Activated CD4-positive, alpha-beta T cell treated with anti-CD3 and anti-CD28 coated beads, Interleukin-2, amount 50 U/mL, for 1 hour (primary cell): ENCODE measurements at regions not wholly inside any gene's neighbourhood (a gene's known extent, or its start where the extent isn't known, plus 50 kb on each side); places are given as distances from the start of the nearest gene placed in this dataset.

Experiments used
- DNase-seq: peaks from one replicate; pipeline ENCODE4 v3.0.0-alpha.2; 2020

DNA sequence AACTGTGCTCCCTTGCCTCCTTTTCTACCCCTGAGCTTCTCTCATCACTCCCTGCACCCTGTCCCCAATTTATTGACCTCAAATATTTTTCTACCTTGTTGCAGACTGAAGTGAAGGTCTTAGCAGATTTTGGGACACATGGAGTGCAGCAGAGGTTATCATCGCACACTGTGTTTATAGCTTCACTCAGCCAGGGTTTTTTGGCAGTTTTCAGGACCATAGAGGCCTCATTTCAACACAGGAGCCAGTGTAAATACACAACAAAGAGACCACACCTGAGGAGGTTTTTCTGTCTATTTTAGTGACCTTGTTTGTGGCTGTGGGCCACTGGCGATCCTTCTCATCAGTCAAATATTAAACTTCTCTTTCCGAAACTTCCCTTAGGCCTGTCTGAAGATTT lies 457.1 kb downstream of the SPRY1 start:
- no peak for DNase-seq

DNA sequence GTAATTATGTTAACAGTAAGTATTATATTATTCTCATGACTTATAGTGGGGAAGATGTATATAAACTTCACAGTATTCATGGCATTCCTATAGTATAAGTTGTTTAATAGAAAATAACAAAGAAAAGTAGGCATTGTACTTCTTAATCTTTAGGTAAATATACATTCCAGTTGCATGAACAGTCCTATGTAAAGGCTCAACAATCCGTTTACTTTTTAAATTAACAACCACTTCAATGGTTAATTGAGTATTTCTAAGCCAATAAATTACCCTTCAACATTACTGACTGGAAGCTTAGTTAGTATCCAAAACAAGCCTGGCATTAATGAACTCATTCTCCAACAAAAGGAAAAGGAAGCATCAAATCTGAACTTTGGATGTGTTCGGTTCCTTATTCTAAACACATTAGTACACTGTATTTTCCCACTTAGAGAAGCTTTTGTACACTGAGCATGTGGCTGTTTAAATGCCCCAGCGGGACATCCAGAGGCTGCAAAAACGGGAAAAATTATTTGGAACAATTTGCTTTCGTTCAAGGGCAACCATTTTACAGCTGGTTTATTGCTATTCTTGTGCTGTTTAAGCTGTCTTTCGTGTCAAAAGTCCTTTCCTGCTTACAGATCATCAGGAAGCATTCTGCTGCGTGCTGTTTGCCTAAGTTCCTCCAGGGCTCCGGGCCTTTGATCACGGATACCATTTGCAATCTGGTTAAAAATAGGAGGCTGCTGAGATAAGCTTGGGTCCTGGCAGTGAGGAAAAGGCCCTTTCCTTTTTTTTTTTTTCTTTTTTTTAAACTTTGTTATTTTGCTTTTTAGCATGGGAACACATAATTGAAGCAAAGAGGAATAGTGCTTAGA lies 460.3 kb downstream of the SPRY1 start:
- no peak for DNase-seq

DNA sequence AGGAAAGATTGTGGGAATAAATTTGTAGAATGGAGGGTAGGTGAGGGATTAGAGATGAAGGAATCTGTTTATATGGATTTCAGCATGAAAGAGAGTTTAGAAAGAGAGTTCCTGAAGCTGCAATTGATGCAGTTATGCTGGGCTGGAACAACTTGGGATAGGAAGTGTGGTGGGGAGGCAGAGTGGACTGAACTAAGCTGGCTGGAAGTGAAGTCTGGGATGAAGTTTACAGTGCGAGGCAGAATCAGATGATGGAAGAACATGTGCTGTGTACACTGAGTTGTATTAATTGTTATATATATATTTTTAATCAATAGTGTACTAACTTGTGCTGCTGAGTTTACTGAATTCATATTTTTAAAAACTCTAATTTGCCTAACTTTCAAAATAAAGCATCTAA lies 461.9 kb downstream of the SPRY1 start:
- no peak for DNase-seq

DNA sequence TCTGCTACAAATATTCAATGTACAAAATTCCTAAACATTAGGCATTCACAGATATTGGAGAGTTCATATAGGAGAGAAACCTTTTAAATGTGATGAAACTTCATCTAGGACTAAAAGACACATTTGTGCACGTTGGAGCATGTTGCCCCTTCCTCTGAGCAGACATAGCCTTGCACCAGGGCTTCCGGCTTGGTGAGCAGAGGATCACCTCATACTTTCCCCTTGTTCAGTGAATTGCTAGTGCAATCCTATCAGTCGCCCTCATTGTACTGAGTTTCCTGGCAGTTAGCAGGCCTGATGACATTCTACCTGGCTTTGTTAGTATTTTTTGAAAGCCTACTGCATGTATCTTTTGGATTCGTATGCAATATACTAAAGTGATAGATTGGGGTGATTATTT lies 466.2 kb downstream of the SPRY1 start:
- no peak for DNase-seq

DNA sequence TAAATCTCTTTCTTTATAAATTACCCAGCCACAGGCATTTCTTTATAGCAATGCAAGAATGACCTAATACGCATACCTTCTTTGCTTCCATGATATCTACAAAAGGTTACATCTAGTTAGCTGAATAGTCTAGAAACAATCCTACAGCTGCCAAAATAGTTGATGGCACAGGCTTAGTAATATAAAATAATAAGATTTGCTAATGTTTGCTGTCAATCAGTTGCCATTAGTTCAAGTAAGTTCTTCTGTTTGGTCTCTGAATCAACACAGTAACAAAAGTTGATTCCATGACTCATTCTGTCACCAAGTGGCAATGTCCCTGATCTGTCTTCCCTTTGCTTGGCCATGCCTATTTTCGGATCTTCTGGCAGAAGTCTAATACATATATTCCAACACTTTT lies 470.2 kb downstream of the SPRY1 start:
- DNase-seq = no peak

DNA sequence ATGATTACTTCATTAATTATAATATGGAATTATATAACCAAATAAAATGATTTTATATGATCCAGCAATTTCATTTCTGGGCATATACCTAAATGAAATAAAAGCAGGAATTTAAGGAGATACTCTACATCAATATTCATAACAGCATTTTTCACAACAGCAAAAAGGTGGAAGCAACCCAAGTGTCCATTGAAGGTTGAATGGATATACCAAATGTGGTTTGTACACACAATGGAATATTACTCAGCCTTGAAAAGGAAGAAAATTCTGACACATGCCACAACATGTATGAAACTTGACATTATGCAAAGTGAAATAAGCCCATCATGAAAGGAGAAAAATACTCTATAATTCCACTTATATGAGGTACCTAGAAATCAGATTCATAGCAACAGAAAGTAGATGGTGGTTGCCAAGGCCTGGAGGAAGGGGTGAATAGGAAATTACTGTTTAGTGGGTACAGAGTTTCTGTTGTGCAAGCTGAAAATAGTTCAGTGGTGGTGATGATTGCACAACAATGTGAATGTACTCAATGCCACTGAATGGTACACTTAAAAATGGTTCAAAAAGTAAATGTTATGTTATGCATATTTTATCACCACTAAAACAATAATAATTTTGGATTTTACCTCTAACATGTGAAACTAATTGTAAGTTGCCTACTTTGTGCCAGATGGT lies 471.5 kb downstream of the SPRY1 start:
- no peak for DNase-seq

DNA sequence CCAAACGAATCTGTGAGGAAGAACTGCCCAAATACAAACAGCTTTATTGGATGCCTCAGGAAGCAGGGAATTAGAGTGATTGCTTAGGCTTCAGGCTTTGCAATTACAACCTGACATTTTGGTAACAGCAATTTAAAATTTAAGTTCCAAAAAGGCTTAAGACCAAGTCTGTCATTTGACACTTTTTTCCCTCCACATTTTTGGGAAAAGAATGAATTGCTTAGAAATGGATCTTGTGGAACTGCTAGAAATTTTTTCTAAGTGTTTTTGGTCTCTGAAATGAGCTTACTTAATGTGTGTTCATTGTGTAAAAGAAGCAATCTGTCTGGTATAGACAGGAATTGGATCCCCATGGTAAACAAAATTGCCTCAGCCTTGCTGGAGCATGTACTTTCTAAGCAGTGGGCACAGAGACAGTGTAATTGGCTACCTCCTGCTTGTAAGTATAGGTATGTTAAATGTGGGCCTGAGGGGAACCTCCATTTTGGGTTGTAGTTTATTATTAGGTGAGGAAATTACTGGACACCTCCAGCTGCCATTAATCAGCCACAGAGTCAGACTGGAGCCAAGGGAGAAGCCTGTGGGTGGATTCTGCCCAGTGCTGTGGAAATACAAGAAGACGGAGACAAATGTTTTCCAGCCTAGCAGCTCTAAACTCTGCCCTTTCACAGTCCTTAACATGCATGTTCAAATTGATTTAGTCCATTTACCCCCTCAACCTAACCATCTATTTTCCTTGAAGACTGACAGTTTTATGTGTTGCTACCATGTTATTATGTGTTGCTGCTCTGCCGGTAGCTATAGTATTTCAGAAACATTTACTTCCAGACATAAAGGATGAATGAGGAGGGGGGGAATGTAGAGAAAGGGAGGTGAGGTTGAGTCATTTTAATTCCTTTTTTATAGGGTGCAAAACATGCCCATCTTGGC lies 473.0 kb downstream of the SPRY1 start:
- DNase-seq = no peak

DNA sequence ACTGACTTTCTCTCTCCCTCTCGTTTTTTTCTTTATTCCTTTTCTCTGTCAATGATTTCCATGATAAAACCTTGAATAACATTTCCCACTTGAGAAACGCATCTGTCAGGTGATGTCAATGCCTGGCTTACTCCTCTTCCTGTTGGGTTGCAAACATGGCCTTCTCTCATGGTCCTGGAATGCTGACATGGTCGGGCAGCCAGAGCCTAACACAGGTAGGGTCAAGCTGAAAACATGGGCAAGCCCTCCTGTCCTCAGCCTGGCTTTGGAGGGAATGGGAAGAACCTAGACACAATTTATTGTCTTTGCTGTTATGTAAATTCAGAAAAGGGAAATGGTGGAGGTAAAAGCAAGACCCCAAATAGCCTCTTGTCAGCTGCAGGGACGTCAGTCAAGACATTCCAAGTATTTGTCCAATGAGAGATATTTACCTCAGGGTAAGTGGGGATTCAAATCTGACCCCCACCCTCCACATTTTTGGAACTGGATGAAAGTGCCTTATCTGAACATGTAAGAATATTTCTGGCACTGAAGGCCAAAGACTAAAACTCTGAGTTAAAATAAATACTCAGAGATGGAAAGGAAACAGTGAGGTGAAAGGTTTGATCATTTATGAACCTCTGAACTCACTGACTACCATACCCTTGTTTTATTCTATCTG lies 473.8 kb downstream of the SPRY1 start:
- DNase-seq = no peak

DNA sequence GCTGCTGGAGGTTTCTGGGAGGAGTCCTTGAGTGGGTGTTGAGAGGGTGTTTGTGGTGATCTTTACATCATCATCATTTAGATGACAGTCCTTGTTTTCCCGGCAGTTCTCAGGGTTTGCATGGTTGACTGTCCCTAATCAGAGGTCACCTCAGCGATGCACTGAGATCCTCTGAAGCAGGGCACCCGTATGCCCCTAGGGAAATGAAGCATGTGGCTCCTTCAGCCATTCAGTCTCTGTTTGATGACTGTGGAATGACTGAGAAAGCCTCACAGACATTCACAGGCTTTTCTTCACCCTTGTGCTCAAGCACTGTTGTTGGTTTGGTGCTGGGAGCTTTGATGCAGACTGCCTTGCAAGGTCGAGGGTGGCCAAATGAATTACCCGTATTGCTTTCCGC lies 474.7 kb downstream of the SPRY1 start:
- no peak for DNase-seq

DNA sequence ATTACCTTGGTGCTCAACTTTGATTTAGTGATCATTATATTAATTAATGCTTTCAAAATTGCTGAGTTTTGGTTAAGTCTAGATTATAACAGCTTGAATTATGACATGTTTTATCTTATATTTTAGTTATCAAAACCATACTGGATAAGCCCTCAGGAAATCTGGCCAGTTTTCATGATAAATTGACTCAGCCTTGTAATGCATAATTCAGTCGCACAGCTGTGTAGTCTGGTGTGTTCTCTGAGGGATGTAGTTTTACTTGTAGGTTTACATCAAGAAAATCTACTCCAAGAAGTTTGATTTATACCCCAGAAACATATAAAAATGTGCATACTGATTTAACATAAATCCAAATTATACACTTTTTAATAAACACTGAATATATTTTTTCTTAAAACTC lies 477.5 kb downstream of the SPRY1 start:
- no peak for DNase-seq

DNA sequence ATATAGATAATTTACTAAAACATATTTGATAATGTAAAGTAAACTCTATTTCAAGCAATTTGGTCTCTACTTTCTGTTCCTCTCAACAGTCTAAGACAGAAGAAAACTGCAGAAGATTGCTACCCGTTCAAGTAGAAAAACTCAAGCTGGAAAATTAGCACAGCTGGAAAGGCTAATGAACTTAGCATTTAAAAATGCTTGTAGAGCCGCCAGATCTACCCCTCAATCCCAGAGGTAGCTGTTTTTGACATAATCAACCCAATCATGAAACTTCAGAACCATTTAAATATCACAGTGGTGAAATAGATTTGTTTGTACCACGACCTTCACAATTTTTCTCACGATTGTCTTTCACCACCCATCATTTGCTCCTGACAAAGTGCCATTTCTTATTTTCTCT lies 479.5 kb downstream of the SPRY1 start:
- DNase-seq = no peak

DNA sequence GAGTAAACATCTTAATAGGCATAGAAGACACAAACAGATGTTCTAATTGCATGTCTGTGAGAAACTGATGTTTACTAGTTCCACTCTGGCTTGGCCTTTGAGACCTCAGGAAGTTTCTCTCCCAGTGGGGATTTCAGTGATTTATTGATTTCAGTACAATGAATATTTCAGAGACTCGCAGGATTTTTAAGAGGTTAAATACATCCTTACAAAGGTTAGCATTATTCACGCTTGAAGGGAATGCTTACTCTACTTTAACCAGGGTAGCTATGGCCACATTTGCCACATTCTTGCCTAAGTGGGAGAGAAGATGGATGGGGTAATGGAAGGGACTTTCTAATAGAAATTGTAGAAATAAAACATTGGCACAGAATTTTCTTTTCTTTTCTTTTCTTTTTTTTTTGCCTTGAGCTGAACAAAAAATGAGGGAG lies 480.1 kb downstream of the SPRY1 start:
- no peak for DNase-seq

DNA sequence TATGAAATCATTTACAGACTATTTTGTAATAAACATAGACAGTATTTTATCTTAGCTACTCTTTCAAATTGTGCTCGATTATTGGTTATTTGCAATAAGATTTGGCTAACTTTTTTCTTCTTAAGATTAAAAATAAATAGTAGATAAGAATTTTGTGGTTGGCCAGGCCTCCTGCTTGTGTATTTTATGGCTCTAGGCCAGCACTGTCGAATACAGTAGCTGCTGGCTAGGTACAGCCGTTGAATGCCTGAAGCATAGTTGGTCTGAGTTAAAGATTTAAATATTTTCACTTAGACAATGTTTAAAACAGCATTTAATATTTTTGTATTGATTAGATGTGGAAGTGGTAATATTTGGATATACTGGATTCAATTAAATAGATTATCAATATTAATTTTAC lies 481.0 kb downstream of the SPRY1 start:
- no peak for DNase-seq

DNA sequence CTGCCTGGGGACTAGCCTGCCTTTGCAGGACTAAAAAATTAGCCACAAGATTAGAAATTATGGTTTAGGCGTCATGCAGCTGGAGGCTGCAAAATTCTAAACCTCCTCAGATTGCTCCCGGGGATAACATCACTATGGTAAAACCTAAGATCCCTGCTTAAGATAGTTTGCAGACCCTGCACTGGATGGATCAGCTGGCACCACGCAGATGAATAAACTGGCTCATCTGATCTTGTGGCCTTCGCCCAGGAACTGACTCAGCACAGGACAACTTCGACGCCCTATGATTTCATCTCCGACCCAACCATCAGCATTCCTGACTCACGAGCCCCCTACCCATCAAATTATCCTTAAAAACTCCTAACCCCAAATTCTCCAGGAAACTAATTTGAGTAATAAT lies 482.4 kb downstream of the SPRY1 start:
- no peak for DNase-seq

DNA sequence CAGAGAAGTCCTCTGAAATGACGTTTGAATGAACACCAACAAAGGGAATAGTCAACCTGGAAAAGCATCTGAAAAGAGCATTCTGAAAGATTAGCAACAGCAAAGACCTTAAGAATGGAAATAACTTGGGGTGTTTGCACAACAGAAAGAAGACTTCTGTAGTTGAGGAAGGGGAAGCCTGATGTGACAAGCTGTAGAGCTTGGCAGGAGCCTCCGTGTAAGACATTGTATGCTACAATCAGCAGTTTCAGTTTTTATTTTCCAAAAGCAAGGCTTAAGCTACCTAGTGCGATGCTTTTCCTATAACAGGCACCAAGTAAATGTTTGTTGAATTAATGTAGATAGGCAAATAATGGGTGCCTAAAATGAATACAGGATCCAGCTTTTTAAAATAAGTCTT lies 484.0 kb downstream of the SPRY1 start:
- DNase-seq = no peak

DNA sequence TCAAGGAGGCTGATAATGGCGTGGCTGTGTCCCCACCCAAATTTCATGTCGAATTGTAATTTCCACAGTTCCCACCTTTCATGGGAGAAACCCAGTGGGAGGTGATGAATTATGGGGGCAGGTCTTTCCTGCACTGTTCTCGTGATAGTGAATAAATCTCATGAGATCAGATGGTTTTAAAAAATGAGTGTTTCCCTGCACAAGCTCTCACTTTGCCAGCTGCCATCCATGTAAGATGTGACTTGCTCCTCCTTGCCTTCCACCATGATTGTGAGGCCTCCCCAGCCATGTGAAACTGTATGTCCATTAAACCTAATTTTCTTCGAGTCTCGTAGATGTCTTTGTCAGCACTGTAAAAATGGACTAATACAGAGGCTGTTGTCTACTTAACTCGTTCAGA lies 488.3 kb downstream of the SPRY1 start:
- no peak for DNase-seq

DNA sequence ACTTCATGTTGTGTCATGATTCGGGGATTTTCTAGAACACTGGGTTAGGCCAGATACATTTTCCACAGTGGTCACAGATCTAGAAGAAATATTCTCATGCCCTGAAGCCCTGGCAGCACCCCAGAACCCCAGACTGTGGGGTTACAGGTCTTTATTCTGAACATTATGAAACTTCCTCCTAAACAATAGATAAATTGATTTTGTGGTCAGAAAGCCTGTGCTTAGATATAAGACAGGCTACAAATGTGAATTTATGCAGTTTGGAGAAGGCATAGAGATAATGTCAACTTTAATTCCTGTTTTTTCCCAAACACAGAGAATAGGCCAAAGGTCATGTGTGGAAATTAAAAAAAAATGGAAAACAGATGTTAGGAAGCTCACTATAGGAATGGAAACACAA lies 492.9 kb downstream of the SPRY1 start:
- DNase-seq = no peak

DNA sequence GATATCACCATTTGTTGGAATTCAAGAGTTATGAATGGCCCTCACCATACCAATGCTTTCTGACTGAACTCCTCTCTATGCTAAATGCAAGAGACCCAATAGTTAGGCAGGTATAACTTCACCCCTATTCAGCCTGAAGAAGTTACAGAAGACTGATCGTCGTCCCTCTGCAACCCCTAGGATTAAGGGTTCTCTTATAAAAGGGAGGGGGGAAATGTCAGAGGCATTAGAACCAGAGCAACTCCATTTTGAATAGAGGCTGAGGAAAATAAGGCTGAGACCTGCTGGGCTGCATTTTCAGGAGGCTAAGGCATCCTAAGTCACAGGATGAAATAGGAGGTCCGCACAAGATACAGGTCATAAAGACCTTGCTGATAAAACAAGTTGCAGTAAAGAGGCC lies 494.3 kb downstream of the SPRY1 start:
- DNase-seq = no peak

DNA sequence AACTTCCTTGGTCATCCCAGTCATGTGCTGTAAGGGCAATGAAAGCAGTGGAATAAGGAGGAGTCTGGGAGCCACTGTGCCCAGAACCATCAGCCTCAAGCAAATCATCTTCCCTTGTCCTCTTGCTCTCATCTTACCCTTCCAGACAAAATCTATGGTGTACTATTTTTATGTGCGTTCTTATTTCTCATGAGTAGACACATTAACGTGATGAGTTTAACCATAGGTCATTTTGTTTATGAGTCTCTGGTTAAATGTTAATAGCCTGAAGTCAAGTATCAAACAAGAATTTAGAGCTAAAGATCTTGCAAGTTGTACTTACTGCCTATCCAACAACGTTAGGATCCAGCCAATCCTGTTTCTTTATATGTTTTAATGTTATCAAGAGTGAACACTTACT lies 495.3 kb downstream of the SPRY1 start:
- DNase-seq = no peak

DNA sequence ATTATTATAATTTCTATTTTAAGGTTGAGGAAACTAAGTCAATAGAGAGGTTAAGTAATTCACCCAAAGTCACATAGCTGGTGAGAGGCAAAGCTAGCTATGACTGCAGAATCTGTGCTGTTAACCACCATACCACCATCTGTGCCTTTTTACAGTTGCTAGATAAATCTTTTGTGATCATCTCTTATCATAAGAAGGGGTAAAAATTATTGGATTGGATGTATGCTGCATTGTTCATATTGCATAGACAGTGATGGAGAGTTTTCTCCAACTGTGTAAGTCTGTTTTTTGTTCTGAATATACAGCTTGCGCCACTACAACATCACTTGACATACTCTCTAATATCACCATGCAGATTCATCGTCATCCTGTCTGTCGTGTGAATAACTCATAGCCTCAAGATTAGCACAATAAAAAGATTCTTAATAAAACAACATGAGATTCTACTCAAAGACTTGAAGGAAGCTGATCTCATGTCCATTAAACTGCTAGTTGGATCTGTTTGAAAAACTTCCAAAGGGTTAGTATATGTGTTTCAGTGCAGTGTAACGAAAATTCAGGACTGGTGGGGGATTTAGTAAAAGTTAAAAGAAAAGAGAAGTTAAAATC lies 495.9 kb downstream of the SPRY1 start:
- no peak for DNase-seq

DNA sequence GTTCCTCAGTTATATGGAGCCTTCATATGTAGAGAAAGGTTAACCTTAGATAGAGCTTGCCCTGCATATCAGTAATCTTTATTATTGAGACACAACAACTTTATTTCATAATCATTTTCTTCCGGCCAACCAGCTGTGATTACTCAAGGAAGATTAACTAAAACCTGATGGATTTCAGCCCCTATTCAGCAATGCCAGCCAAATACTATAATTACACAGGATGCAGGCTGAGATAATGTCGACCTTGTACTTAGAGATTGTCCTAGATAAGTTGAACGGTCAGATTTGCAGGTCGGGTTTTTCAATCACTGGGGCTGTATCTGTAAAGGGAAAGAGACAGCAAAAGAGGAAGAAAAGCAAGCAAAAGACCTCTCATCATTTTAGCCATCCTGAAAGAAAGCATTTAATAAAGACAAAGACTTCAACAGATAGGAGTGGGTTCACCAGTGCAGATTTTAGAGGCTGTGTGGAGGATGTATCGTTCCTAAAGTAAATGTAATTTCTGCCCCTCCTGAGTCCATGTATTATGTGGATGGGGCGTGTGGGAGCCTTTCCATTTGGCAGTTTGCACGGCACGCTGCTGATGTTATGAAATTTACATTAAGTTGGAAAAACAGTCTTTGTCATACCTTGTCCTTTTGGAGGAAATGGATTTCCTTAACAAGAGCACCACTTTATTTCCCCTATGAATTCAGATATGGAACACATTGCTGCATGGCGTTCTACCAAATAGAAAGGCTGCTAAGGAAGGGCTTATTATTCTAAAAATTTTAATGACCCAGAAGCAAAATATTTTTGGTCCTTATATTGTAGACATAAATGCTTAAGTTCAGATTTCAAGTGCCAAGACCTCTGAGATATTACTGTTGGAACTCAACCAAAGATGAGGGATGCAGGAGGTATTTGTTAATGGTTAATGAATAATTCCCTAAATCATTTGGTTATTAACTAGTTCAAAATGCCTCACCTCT lies 496.7 kb downstream of the SPRY1 start:
- DNase-seq = no peak
